Effector memory CD4-positive, alpha-beta T cell (primary cell): ENCODE measurements at regions not wholly inside any gene's neighbourhood (a gene's known extent, or its start where the extent isn't known, plus 50 kb on each side); places are given as distances from the start of the nearest gene placed in this dataset.
"Not testable (repeated sequence)": the region's sequence is repeated elsewhere in the genome, so short reads cannot be mapped to it uniquely, and the experiment has no call there.

Experiments used
- DNase-seq, 3 donors: peaks; one replicate each; pipeline ENCODE4 v3.0.0-alpha.2; 2020
- H3K27ac ChIP-seq: 2 replicates; pipeline ENCODE4 v1.7.0; 2013; ENCODE audit warnings: mild to moderate bottlenecking, low read length, moderate library complexity; ENCODE audit not compliant: insufficient read depth, poor library complexity, severe bottlenecking
- H3K27me3 ChIP-seq: replicated peaks from 2 replicates; pipeline ENCODE4 v1.7.0; 2013; ENCODE audit warnings: mild to moderate bottlenecking, low read length; ENCODE audit not compliant: insufficient read depth, control insufficient read depth, poor library complexity, severe bottlenecking
- H3K36me3 ChIP-seq: 2 replicates; pipeline ENCODE4 v1.7.0; 2013; ENCODE audit warnings: mild to moderate bottlenecking, low read length, moderate library complexity; ENCODE audit not compliant: control insufficient read depth, insufficient read depth
- H3K4me1 ChIP-seq: 2 replicates; pipeline ENCODE4 v1.7.0; 2013; ENCODE audit warnings: low read length, mild to moderate bottlenecking; ENCODE audit not compliant: control insufficient read depth, insufficient read depth, poor library complexity, severe bottlenecking
- H3K4me3 ChIP-seq: 2 replicates; pipeline ENCODE4 v1.7.0; 2013; ENCODE audit warnings: low read length, low read depth, mild to moderate bottlenecking; ENCODE audit not compliant: insufficient read depth, poor library complexity, severe bottlenecking
- H3K9me3 ChIP-seq: 2 replicates; pipeline ENCODE4 v1.7.0; 2013; ENCODE audit warnings: mild to moderate bottlenecking, low read length, moderate library complexity; ENCODE audit not compliant: control insufficient read depth

DNA sequence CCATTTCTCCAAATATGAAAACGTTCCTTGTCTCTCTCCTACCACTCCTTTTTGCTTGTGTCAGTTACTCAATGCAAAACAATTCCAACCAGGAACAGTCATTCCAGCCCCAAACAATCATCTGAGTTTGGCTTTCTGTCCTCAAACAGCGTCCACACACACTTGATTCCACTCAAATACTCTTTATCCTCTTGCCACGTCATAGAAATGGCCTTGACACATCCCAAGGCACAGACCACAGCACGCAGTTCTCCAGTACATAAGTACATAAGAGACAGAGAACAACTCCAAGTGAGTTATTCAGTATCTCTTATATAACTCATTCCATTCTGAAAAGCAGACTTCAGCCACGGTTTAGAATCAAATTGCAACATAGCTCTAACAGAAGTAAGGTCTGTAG, 299.2 kb downstream of the RPS29 start:
- Histone ChIP-seq H3K9me3 (no peaks in the 10 kb centered on the region), H3K36me3 (no peaks in the 10 kb centered on the region), H3K27ac (no peak overlapping the region), H3K27me3 (no peaks in the 10 kb centered on the region), H3K4me1 (no peaks in the 10 kb centered on the region), H3K4me3 (no peak overlapping the region)
- DNase-seq, result no peak

DNA sequence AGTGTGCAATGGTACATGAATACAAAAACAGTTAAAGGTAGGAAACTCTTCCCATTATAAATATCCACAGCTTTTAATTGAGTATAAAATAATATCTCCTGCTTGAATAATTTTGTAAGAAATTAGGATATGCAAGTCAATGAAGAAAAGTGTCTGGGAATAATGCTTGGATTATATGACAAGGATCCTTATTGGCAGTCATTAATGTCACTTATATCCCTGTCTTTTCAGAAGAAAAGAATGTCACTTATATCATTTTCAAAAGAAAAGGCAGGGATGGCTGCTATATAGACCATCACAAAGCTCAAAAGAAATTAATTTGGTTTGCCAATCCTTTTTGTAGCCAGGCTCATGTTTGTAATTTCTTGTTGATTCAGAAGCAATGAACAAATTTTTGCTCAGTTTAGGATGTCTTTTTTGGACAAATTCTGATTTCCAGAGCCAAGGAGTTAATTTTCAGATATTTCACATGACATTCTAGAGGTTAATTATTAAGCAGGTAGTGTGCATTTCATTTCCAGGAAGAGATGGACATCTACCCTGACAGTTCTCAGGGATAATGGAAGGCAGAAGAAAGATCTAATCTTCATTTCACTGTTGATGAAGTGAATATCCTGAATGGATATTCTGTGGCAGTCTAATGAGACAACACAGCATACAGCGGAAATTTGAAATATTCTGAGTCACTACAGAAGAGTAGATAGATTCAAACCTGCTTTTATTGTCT, 299.8 kb downstream of the RPS29 start:
- Histone ChIP-seq H3K9me3 (no peaks in the 10 kb centered on the region), H3K4me1 (no peaks in the 10 kb centered on the region), H3K36me3 (no peaks in the 10 kb centered on the region), H3K27ac (no peak overlapping the region), H3K27me3 (no peaks in the 10 kb centered on the region), H3K4me3 (no peak overlapping the region)
- no peak for DNase-seq

DNA sequence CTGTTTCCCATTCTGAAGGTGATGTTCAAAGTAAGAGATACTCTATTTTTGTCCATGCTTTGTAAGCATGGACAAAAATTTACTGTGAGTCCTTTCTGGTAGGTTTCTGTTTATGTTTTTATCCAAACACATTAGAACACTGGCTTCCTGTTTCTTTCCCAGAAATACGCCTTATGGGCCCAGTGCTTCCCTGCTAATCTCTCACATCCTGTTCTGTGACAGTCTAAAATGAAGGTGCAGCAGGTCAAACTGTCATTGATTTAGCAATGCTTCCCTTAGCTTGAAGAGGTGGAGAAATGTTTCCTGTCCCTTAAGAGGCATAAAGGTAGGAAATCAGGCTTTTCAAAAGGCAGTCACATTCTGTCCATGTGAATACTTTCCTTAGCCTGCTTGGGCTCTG, 305.6 kb downstream of the RPS29 start:
- Histone ChIP-seq H3K27me3 (no peaks in the 10 kb centered on the region), H3K9me3 (no peaks in the 10 kb centered on the region), H3K36me3 (no peaks in the 10 kb centered on the region), H3K4me1 (no peaks in the 10 kb centered on the region), H3K4me3 (no peak overlapping the region), H3K27ac (no peak overlapping the region)
- DNase-seq, result no peak

DNA sequence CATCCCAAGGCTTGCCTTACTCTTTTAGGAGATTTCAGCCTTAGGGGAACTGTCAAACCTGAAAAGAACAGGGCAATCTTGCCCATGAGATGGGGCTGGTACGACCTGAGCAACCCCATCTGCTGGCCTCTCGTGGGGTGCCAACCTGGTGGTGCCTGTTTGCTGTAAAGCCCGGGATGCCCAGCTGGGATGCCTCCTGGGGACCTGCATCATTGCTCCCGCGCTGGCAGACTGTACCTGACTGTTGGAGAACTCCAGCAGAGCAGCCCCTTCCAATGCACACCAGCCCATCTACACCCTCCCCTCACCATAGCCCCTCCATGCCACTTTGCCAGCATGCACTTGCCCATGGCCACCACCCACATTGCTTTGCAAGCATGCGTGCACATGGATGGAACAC, 335.7 kb downstream of the RPS29 start:
- Histone ChIP-seq H3K27ac (no peak overlapping the region), H3K4me1 (no peaks in the 10 kb centered on the region), H3K4me3 (no peak overlapping the region), H3K9me3 (no peaks in the 10 kb centered on the region), H3K36me3 (no peaks in the 10 kb centered on the region), H3K27me3 (no peaks in the 10 kb centered on the region)
- no peak for DNase-seq

DNA sequence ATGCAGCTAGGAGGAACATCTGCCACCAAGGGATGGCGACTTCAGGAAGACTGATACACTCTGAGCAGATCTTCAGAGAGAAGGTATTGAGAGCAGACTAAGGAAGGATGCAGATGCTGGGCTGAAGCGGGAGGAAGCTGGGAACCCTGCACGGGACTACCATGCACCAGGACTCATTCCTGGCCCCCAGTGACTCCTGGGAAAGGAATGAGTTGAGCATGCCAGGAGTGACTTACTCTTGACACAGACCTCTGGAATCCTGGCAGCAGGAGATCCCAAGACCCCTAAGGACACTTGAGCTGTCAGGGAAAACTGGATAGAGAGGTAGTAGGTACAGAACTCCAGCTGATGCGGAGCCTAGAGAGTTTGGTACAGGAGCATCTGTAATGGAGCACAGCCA, 336.1 kb downstream of the RPS29 start:
- Histone ChIP-seq H3K27me3 (no peaks in the 10 kb centered on the region), H3K9me3 (no peaks in the 10 kb centered on the region), H3K4me1 (no peaks in the 10 kb centered on the region), H3K36me3 (no peaks in the 10 kb centered on the region), H3K27ac (no peak overlapping the region), H3K4me3 (no peak overlapping the region)
- no peak for DNase-seq

DNA sequence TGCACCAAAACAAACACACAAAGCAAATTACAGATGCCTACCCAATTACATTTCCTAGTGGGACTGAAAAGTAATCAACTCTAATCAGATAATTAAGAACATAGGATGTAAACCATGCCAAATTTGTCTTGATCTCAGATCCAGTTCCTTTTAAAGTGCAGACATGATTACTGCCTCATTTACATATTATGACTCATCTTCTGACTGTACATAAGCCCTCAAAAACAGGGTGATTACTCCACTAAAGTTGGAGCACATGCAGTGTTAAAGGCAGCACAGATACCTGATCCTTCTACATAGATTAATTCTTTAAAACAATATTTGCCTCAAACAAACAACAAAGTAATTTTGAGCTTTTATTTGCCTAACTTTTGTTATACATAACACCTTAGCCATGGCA, 337.2 kb downstream of the RPS29 start:
- no peak overlapping the region for H3K4me3 ChIP-seq
- H3K27me3 ChIP-seq, result no peaks in the 10 kb centered on the region
- no peaks in the 10 kb centered on the region for H3K9me3 ChIP-seq
- H3K4me1 ChIP-seq, result no peaks in the 10 kb centered on the region
- no peaks in the 10 kb centered on the region for H3K36me3 ChIP-seq
- no peak for DNase-seq
- H3K27ac ChIP-seq, result no peak overlapping the region

DNA sequence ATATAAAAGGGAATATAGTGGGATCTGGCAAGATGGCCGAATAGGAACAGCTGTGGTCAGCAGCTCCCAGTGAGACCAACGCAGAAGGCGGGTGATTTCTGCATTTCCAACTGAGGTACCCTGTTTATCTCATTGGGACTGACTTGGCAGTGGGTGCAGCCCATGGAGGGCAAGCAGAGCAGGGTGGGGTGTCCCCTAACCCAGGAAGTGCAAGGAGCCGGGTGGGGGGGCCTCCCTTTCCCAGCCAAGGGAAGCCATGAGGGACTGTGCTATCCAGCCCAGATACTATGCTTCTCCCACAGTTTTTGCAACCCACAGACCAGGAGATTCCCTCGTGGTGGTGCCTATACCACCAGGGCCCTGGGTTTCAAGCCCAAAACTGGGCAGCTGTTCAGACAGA, 342.4 kb downstream of the RPS29 start:
- H3K9me3 ChIP-seq, DNase-seq, H3K27ac ChIP-seq, H3K36me3 ChIP-seq, H3K4me1 ChIP-seq, H3K4me3 ChIP-seq, H3K27me3 ChIP-seq: not testable (repeated sequence)

DNA sequence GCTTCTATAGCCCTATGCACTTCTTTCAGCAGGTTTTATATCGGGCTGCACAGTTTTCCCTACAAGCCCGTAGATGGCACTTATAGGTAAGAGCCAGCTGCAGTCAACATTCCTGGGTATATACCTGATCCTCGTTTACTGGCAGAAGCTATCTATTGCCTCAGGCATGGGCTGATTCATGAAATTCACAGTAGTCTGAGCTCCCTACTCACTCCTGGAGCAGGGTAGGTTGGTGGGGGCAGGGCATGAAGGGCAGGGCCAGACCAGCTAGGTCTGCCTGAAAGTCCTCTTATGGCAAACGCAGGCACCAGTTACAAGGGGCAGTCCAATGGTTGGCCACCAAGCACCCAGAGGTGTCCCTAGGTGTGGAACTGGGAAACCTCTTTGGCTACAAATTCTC, 345.8 kb downstream of the RPS29 start:
- no peak overlapping the region for H3K4me3 ChIP-seq
- H3K27me3 ChIP-seq, result no peaks in the 10 kb centered on the region
- peaks cover 3% of the 10 kb centered on the region for H3K9me3 ChIP-seq
- no peak overlapping the region for H3K27ac ChIP-seq
- no peaks in the 10 kb centered on the region for H3K36me3 ChIP-seq
- DNase-seq, result no peak
- no peaks in the 10 kb centered on the region for H3K4me1 ChIP-seq

DNA sequence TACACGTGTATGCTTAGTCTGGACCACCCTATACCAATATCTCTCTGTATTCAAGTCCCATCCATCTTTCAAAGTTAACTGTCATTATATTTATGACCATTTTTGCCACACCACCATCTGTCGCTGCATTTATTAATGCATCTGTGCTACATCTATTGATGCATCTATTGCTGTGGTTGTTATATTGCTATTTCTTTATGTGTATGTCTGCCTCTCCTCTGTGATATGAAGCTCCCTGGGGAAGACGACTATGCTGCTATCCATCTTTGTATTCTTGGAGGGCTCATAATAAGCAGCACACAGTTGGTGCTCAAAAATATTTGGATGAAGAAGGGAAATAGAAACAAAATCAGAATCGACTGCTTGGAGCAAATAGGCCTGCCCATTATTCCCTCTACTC, 357.6 kb downstream of the RPS29 start:
- DNase-seq, result no peak
- Histone ChIP-seq H3K4me1 (no peaks in the 10 kb centered on the region), H3K36me3 (no peaks in the 10 kb centered on the region), H3K9me3 (no peaks in the 10 kb centered on the region), H3K4me3 (no peak overlapping the region), H3K27ac (no peak overlapping the region), H3K27me3 (no peaks in the 10 kb centered on the region)

DNA sequence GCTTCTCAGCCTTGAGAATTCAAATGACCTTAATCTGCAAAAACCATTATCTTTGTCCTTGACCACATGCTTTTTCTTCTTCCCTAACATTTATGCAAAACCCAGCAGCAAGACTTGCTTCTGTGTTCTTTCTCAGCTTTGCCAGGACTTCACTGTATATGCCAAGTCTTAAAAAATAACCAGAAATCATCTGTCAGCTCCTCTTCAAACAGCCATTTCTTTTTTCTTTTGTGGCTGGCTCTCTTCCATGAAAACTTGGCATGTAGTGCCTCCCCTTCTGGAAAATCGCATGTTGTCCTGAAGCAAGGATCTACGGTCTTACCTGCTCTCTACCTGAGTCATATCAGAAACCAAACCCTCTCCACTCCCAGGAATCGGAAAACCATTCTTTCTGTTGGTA, 364.9 kb downstream of the RPS29 start:
- Histone ChIP-seq H3K9me3 (no peaks in the 10 kb centered on the region), H3K4me3 (no peak overlapping the region), H3K4me1 (no peaks in the 10 kb centered on the region), H3K27ac (no peak overlapping the region), H3K27me3 (no peaks in the 10 kb centered on the region), H3K36me3 (no peaks in the 10 kb centered on the region)
- DNase-seq, result no peak
